ENCODE measurements at regions not wholly inside any gene's neighbourhood (a gene's known extent, or its start where the extent isn't known, plus 50 kb on each side); places are given as distances from the start of the nearest gene placed in this dataset.

DNA sequence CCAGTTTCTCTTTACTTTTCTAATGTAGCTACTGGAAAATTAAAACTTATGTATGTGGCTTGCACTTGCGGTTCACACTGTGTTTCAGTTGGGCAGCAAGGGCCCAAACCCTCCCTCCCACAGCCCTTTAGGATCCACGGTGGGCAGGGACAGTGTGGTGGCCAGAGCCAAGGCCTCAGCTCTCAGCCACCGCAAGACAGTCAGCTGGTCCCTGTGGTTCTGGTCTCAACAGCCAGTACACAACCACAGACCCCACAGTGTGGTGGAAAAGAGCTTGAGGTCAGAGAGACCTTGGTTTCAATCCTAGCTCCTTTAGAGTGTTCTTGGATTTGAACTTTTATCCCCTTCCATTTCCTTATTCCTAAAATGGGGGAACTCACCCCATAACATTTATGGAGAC, 153.0 kb upstream of the SMIM23 start:
- H4K5ac ChIP-seq (ENCODE audit: low read length): no peak overlapping the region
- H3K27ac ChIP-seq (ENCODE audit: low read depth, low read length): no peak overlapping the region
- no peak overlapping the region for H4K8ac ChIP-seq (ENCODE audit: low read depth, low read length)
- H3K79me2 ChIP-seq (ENCODE audit: control insufficient read depth, insufficient read depth, low read length): no peaks in the 10 kb centered on the region
- no peak overlapping the region for H3K18ac ChIP-seq (ENCODE audit: low read length)
- DNase-seq: no peak
- no peak overlapping the region for H3K4me2 ChIP-seq (ENCODE audit: low read length)
- no peak overlapping the region for H3K23ac ChIP-seq (ENCODE audit: low read length)
- no peak overlapping the region for H3K4ac ChIP-seq (ENCODE audit: low read depth, low read length)
- H2BK5ac ChIP-seq (ENCODE audit: low read length): no peak overlapping the region
- no peaks in the 10 kb centered on the region for H3K79me1 ChIP-seq (ENCODE audit: low read length)
- no peak overlapping the region for H3K9ac ChIP-seq (ENCODE audit: low read length)
- H3K56ac ChIP-seq (ENCODE audit: low read length): no peak overlapping the region
- H2BK120ac ChIP-seq (ENCODE audit: low read depth, low read length): no peak overlapping the region
- H2AK5ac ChIP-seq (ENCODE audit: low read length): no peak overlapping the region
- no CpG with 5 or more reads among the region's 3 CpGs for WGBS (ENCODE audit: extremely low coverage, insufficient coverage, low lambda C conversion rate)
- no peak overlapping the region for H3K4me3 ChIP-seq (ENCODE audit: low read length)
- H2BK15ac ChIP-seq (replicated peaks; ENCODE audit: low read depth): no peak overlapping the region
- no peaks in the 10 kb centered on the region for H3K36me3 ChIP-seq (ENCODE audit: control insufficient read depth, insufficient read depth, low read length)
- no peaks in the 10 kb centered on the region for H3K4me1 ChIP-seq (ENCODE audit: control insufficient read depth, low read depth, low read length)
- no peaks in the 10 kb centered on the region for H3K27me3 ChIP-seq (ENCODE audit: insufficient read depth, low read length, poor library complexity)

DNA sequence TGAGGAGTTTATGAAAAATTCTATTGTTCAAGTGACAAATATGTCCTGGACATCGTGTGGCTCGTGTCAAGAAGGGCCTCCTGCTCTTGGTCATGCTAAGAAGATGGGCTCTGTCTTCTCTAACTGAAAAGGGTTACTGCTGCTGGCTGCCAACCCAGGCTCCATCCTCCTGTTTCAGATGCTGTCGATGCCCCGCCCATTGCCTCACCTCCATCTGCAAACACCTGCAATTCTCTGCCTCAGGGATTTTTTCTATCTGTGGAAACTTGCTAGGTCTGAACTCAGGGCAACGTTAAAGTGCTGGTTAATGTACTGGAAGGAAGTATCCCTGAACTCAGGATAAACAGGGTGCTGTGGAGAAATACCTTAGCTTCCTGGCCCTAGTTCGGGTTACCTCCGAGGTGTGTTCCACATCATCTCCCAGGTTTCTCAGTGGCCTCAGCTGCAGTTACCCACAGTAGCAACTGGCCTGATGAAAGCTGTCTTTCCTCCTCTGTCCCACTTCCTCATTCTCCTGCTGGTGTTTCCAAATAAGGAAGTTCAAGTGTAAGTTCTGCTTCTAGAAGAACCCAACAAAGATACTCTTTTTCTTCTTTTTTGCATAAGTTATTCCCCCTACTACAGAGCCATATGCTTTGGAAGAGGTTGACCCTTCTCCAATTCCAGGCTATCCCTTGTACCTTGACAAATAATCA, 151.7 kb upstream of the SMIM23 start:
- DNase-seq: no peak
- H3K23ac ChIP-seq (ENCODE audit: low read length): no peak overlapping the region
- no peak overlapping the region for H2BK120ac ChIP-seq (ENCODE audit: low read depth, low read length)
- H3K56ac ChIP-seq (ENCODE audit: low read length): no peak overlapping the region
- H2AK5ac ChIP-seq (ENCODE audit: low read length): no peak overlapping the region
- H3K18ac ChIP-seq (ENCODE audit: low read length): no peak overlapping the region
- H3K79me1 ChIP-seq (ENCODE audit: low read length): no peaks in the 10 kb centered on the region
- H3K4me1 ChIP-seq (ENCODE audit: control insufficient read depth, low read depth, low read length): no peaks in the 10 kb centered on the region
- H3K79me2 ChIP-seq (ENCODE audit: control insufficient read depth, insufficient read depth, low read length): no peaks in the 10 kb centered on the region
- no CpG with 5 or more reads among the region's 7 CpGs for WGBS (ENCODE audit: extremely low coverage, insufficient coverage, low lambda C conversion rate)
- no peak overlapping the region for H3K4ac ChIP-seq (ENCODE audit: low read depth, low read length)
- H3K27ac ChIP-seq (ENCODE audit: low read depth, low read length): no peak overlapping the region
- no peaks in the 10 kb centered on the region for H3K27me3 ChIP-seq (ENCODE audit: insufficient read depth, low read length, poor library complexity)
- no peaks in the 10 kb centered on the region for H3K36me3 ChIP-seq (ENCODE audit: control insufficient read depth, insufficient read depth, low read length)
- H3K4me3 ChIP-seq (ENCODE audit: low read length): no peak overlapping the region
- H3K9ac ChIP-seq (ENCODE audit: low read length): no peak overlapping the region
- H4K8ac ChIP-seq (ENCODE audit: low read depth, low read length): no peak overlapping the region
- no peak overlapping the region for H2BK15ac ChIP-seq (replicated peaks; ENCODE audit: low read depth)
- H3K4me2 ChIP-seq (ENCODE audit: low read length): no peak overlapping the region
- H2BK5ac ChIP-seq (ENCODE audit: low read length): no peak overlapping the region
- no peak overlapping the region for H4K5ac ChIP-seq (ENCODE audit: low read length)

DNA sequence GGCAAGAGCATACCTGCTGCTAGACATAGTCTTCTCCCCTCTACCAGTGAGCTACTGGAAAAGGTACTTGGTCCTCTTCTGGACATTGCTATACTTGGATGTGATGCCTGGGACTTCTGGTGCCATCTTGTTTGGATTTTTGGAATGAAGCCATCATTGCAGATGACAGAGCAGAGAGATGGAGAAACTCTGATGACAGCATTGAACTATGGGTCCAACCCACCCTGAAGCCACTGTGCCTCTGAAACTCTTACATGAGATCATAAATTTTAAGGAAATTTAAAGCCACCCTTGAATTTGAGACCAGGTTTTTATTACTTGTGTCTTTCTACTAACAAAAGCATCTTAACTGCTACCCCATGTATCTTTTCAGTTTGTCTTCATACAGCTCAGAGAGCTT, 151.1 kb upstream of the SMIM23 start:
- no peak overlapping the region for H4K8ac ChIP-seq (ENCODE audit: low read depth, low read length)
- H3K27me3 ChIP-seq (ENCODE audit: insufficient read depth, low read length, poor library complexity): no peaks in the 10 kb centered on the region
- H3K18ac ChIP-seq (ENCODE audit: low read length): no peak overlapping the region
- H2BK5ac ChIP-seq (ENCODE audit: low read length): no peak overlapping the region
- H3K4me1 ChIP-seq (ENCODE audit: control insufficient read depth, low read depth, low read length): no peaks in the 10 kb centered on the region
- H3K4ac ChIP-seq (ENCODE audit: low read depth, low read length): no peak overlapping the region
- no peaks in the 10 kb centered on the region for H3K79me2 ChIP-seq (ENCODE audit: control insufficient read depth, insufficient read depth, low read length)
- no peaks in the 10 kb centered on the region for H3K36me3 ChIP-seq (ENCODE audit: control insufficient read depth, insufficient read depth, low read length)
- H3K23ac ChIP-seq (ENCODE audit: low read length): no peak overlapping the region
- H3K9ac ChIP-seq (ENCODE audit: low read length): no peak overlapping the region
- H3K79me1 ChIP-seq (ENCODE audit: low read length): no peaks in the 10 kb centered on the region
- DNase-seq: no peak
- no peak overlapping the region for H3K4me2 ChIP-seq (ENCODE audit: low read length)
- H3K56ac ChIP-seq (ENCODE audit: low read length): no peak overlapping the region
- no peak overlapping the region for H2BK15ac ChIP-seq (replicated peaks; ENCODE audit: low read depth)
- H2BK120ac ChIP-seq (ENCODE audit: low read depth, low read length): no peak overlapping the region
- H3K4me3 ChIP-seq (ENCODE audit: low read length): no peak overlapping the region
- H2AK5ac ChIP-seq (ENCODE audit: low read length): no peak overlapping the region
- H4K5ac ChIP-seq (ENCODE audit: low read length): no peak overlapping the region
- no peak overlapping the region for H3K27ac ChIP-seq (ENCODE audit: low read depth, low read length)

DNA sequence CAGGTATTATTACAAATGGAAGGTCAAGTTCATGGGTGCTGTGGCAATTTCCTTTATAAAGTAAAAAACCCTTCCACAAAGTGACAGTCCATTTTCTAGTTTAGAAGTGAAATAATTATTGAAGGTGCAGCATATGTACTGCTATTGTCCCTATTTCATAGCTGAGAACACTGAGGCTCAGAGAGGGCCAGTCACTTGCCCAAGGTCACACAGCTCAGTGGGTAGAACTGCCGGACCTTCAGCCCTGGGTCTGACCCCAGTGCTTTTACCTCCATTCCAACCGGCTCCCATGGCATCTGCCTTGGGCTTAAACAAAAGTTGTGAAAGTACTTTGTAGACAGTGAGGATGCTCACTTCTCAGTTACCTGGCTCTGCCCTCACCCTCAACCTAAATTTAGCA, 150.6 kb upstream of the SMIM23 start:
- Histone ChIP-seq H2BK120ac (ENCODE audit: low read depth, low read length) (no peak overlapping the region), H3K4ac (ENCODE audit: low read depth, low read length) (no peak overlapping the region), H4K5ac (ENCODE audit: low read length) (no peak overlapping the region), H3K27me3 (ENCODE audit: insufficient read depth, low read length, poor library complexity) (no peaks in the 10 kb centered on the region), H3K4me1 (ENCODE audit: control insufficient read depth, low read depth, low read length) (no peaks in the 10 kb centered on the region), H3K79me1 (ENCODE audit: low read length) (no peaks in the 10 kb centered on the region), H2BK15ac (replicated peaks; ENCODE audit: low read depth) (no peak overlapping the region), H2AK5ac (ENCODE audit: low read length) (no peak overlapping the region), H2BK5ac (ENCODE audit: low read length) (no peak overlapping the region), H3K4me2 (ENCODE audit: low read length) (no peak overlapping the region), H4K8ac (ENCODE audit: low read depth, low read length) (no peak overlapping the region), H3K79me2 (ENCODE audit: control insufficient read depth, insufficient read depth, low read length) (no peaks in the 10 kb centered on the region), H3K4me3 (ENCODE audit: low read length) (no peak overlapping the region), H3K36me3 (ENCODE audit: control insufficient read depth, insufficient read depth, low read length) (no peaks in the 10 kb centered on the region), H3K56ac (ENCODE audit: low read length) (no peak overlapping the region), H3K18ac (ENCODE audit: low read length) (no peak overlapping the region), H3K23ac (ENCODE audit: low read length) (no peak overlapping the region), H3K9ac (ENCODE audit: low read length) (no peak overlapping the region), H3K27ac (ENCODE audit: low read depth, low read length) (no peak overlapping the region)
- WGBS (ENCODE audit: extremely low coverage, insufficient coverage, low lambda C conversion rate): no CpG with 5 or more reads among the region's 2 CpGs
- no peak for DNase-seq

DNA sequence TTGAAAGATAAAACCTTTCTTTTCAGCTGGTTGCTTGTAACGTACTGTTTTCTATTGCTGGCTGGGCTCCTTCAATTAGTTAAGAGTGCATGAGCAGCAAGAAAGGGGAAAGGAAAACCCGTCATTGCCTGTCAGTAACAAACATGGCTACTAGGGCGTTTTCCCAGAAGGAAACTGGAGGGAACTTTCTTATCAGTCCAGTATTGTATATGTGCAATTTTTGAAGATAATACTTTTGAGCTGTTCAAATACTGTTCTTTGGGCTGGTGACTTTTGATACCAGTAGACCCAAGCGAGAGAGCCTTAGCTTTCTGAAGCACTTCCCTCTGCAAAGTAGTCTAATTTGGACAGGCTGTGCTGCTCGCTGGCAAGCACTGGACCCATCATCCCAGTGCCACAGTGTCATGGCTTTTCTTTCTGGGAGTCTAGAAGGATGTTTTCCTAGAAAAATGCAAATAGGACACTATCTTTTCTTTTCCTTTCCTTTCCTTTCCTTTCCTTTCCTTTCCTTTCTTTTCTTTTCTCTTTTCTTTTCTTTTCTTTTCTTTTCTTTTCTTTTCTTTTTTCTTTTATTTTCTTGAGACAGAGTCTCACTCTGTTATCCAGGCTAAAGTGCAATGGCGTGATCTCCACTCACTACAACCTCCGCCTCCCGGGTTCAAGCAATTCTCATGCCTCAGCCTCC, 149.9 kb upstream of the SMIM23 start:
- no CpG with 5 or more reads among the region's 8 CpGs for WGBS (ENCODE audit: extremely low coverage, insufficient coverage, low lambda C conversion rate)
- no peaks in the 10 kb centered on the region for H3K79me1 ChIP-seq (ENCODE audit: low read length)

DNA sequence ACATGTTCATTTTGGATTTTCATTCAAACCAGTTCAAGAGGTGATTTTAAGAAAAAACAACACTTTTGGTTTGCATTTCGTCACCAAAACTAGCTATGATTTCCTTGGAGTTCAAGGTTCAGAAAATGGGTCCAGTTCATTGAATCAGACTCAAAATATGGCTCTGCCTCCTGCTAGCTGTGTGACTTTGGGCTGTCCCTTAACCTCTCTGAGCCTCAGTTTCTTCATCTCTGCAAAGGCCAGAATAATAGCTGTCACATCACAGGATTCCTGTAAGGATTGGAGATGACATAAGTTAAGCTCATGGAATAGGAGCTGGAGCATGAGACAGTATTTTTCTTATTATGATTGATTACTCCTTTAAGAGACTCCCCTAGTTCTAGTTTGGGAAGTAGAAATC, 147.8 kb upstream of the SMIM23 start:
- Histone ChIP-seq H3K4me2 (ENCODE audit: low read length) (no peak overlapping the region), H3K4ac (ENCODE audit: low read depth, low read length) (no peak overlapping the region), H2AK5ac (ENCODE audit: low read length) (no peak overlapping the region), H3K4me3 (ENCODE audit: low read length) (no peak overlapping the region), H2BK120ac (ENCODE audit: low read depth, low read length) (no peak overlapping the region), H3K27ac (ENCODE audit: low read depth, low read length) (no peak overlapping the region), H4K5ac (ENCODE audit: low read length) (no peak overlapping the region), H3K56ac (ENCODE audit: low read length) (no peak overlapping the region), H3K36me3 (ENCODE audit: control insufficient read depth, insufficient read depth, low read length) (no peaks in the 10 kb centered on the region), H2BK15ac (replicated peaks; ENCODE audit: low read depth) (no peak overlapping the region), H3K27me3 (ENCODE audit: insufficient read depth, low read length, poor library complexity) (no peaks in the 10 kb centered on the region), H3K79me2 (ENCODE audit: control insufficient read depth, insufficient read depth, low read length) (no peaks in the 10 kb centered on the region), H3K4me1 (ENCODE audit: control insufficient read depth, low read depth, low read length) (no peaks in the 10 kb centered on the region), H3K23ac (ENCODE audit: low read length) (no peak overlapping the region), H3K9ac (ENCODE audit: low read length) (no peak overlapping the region), H3K18ac (ENCODE audit: low read length) (no peak overlapping the region), H3K79me1 (ENCODE audit: low read length) (no peaks in the 10 kb centered on the region), H4K8ac (ENCODE audit: low read depth, low read length) (no peak overlapping the region), H2BK5ac (ENCODE audit: low read length) (no peak overlapping the region)
- no peak for DNase-seq
- WGBS (ENCODE audit: extremely low coverage, insufficient coverage, low lambda C conversion rate): no CpG with 5 or more reads among the region's 1 CpG

More for the DNA sequence above, 149.9 kb upstream of the SMIM23 start:
- H3K27me3 ChIP-seq (ENCODE audit: insufficient read depth, low read length, poor library complexity): no peaks in the 10 kb centered on the region
- no peak overlapping the region for H4K5ac ChIP-seq (ENCODE audit: low read length)
- no peak overlapping the region for H3K9ac ChIP-seq (ENCODE audit: low read length)
- no peak overlapping the region for H4K8ac ChIP-seq (ENCODE audit: low read depth, low read length)
- no peak overlapping the region for H3K56ac ChIP-seq (ENCODE audit: low read length)
- no peaks in the 10 kb centered on the region for H3K79me2 ChIP-seq (ENCODE audit: control insufficient read depth, insufficient read depth, low read length)
- DNase-seq: no peak
- H2BK5ac ChIP-seq (ENCODE audit: low read length): no peak overlapping the region
- no peaks in the 10 kb centered on the region for H3K4me1 ChIP-seq (ENCODE audit: control insufficient read depth, low read depth, low read length)
- no peak overlapping the region for H3K23ac ChIP-seq (ENCODE audit: low read length)
- H3K36me3 ChIP-seq (ENCODE audit: control insufficient read depth, insufficient read depth, low read length): no peaks in the 10 kb centered on the region
- no peak overlapping the region for H2AK5ac ChIP-seq (ENCODE audit: low read length)
- H2BK120ac ChIP-seq (ENCODE audit: low read depth, low read length): no peak overlapping the region
- H3K4me2 ChIP-seq (ENCODE audit: low read length): no peak overlapping the region
- no peak overlapping the region for H3K4me3 ChIP-seq (ENCODE audit: low read length)
- no peak overlapping the region for H3K27ac ChIP-seq (ENCODE audit: low read depth, low read length)
- no peak overlapping the region for H3K4ac ChIP-seq (ENCODE audit: low read depth, low read length)
- H3K18ac ChIP-seq (ENCODE audit: low read length): no peak overlapping the region
- no peak overlapping the region for H2BK15ac ChIP-seq (replicated peaks; ENCODE audit: low read depth)

All from mesendoderm (in vitro differentiated cells).